ENCODE measurements at regions not wholly inside any gene's neighbourhood (a gene's known extent, or its start where the extent isn't known, plus 50 kb on each side); places are given as distances from the start of the nearest gene placed in this dataset.

- Histone ChIP-seq H3K18ac (ENCODE audit: insufficient read length, low read depth, low read length) (no peak overlapping the region), H4K8ac (replicated peaks; ENCODE audit: insufficient read length, low read depth, low read length) (no peak overlapping the region), H2BK15ac (ENCODE audit: low read depth, low read length) (no peak overlapping the region), H2AFZ (ENCODE audit: low read length) (no peak overlapping the region), H3K27ac (ENCODE audit: insufficient read length, low read depth, low read length) (no peak overlapping the region), H3K79me1 (ENCODE audit: insufficient read depth, low read depth, low read length, poor library complexity, severe bottlenecking) (no peaks in the 10 kb centered on the region), H4K20me1 (ENCODE audit: control insufficient read depth, insufficient read depth, insufficient read length) (no peaks in the 10 kb centered on the region), H3K23ac (ENCODE audit: insufficient read length, low read depth, low read length) (no peak overlapping the region), H3K4me1 (ENCODE audit: insufficient read depth, low read length) (no peaks in the 10 kb centered on the region), H3K14ac (ENCODE audit: insufficient read depth, low read length) (no peak overlapping the region), H4K5ac (ENCODE audit: insufficient read length, low read depth, low read length) (no peak overlapping the region), H3K56ac (ENCODE audit: insufficient read length, low read depth, low read length) (no peak overlapping the region), H2AK5ac (ENCODE audit: insufficient read length, low read length) (no peak overlapping the region), H3K27me3 (ENCODE audit: insufficient read depth, low read length) (no peaks in the 10 kb centered on the region), H3K79me2 (ENCODE audit: insufficient read depth, low read length) (no peaks in the 10 kb centered on the region), H3K9ac (ENCODE audit: extremely low read depth, insufficient read length, low read length) (no peak overlapping the region), H3K23me2 (ENCODE audit: insufficient read length, low read depth, low read length, poor library complexity, severe bottlenecking) (no peaks in the 10 kb centered on the region), H2BK120ac (ENCODE audit: low read depth, low read length, poor library complexity, severe bottlenecking) (no peak overlapping the region), H2BK5ac (ENCODE audit: insufficient read length, low read length) (no peak overlapping the region), H2BK12ac (ENCODE audit: insufficient read length, low read depth, low read length) (no peak overlapping the region), H2BK20ac (ENCODE audit: low read depth, low read length, poor library complexity, severe bottlenecking) (no peak overlapping the region), H3K4ac (ENCODE audit: low read depth, low read length) (no peak overlapping the region), H4K91ac (ENCODE audit: insufficient read length, low read depth, low read length) (no peak overlapping the region), H3T11ph (ENCODE audit: low read length) (no peak overlapping the region), H3K4me2 (ENCODE audit: insufficient read depth, insufficient read length, low read length) (no peak overlapping the region), H3K9me3 (ENCODE audit: control insufficient read depth, low read depth, low read length) (no peaks in the 10 kb centered on the region)
- no peaks in the 10 kb centered on the region for H3K27me3 Mint-ChIP-seq (ENCODE audit: low read depth)
- no peak for TF ChIP-seq CTCF (conservative IDR thresholded peaks at IDR 0.05)
- H3K9me3 Mint-ChIP-seq, result no peaks in the 10 kb centered on the region
- no peak for DNase-seq
- no peaks in the 10 kb centered on the region for H3K36me3 Mint-ChIP-seq (ENCODE audit: insufficient read depth in 1 of 3, low read depth in 3 of 3)
- peaks cover 0 to 2% of the 10 kb centered on the region in 2 experiments; a peak in 1 of 4 replicates for H3K4me1 Mint-ChIP-seq
- no CpG with 5 or more reads among the region's 1 CpG for WGBS (ENCODE audit: extremely low coverage, insufficient read length, low lambda C conversion rate)
- H3K4me3 Mint-ChIP-seq, result no peak overlapping the region
- no peak overlapping the region for H3K27ac Mint-ChIP-seq
Observed at GRCh38 chr10:52437205-52437646, 123.1 kb downstream of the DKK1 start.
